ENCODE measurements at regions not wholly inside any gene's neighbourhood (a gene's known extent, or its start where the extent isn't known, plus 50 kb on each side); places are given as distances from the start of the nearest gene placed in this dataset.

GRCh38 chr15:24617646-24618045 is 57.9 kb upstream of the NPAP1 start:
- H3K9me3 ChIP-seq: no peaks in the 10 kb centered on the region
- H3K4me1 ChIP-seq: no peaks in the 10 kb centered on the region
- FAIRE-seq (no peak), ATAC-seq (no peak), DNase-seq (no peak)
- 0 to 55% methylated on average over 1 of the region's 1 CpG for WGBS, 2 donors
- no peak overlapping the region for H3K27ac ChIP-seq
- no peaks in the 10 kb centered on the region for H3K27me3 ChIP-seq
- TF ChIP-seq, protein P1, sequence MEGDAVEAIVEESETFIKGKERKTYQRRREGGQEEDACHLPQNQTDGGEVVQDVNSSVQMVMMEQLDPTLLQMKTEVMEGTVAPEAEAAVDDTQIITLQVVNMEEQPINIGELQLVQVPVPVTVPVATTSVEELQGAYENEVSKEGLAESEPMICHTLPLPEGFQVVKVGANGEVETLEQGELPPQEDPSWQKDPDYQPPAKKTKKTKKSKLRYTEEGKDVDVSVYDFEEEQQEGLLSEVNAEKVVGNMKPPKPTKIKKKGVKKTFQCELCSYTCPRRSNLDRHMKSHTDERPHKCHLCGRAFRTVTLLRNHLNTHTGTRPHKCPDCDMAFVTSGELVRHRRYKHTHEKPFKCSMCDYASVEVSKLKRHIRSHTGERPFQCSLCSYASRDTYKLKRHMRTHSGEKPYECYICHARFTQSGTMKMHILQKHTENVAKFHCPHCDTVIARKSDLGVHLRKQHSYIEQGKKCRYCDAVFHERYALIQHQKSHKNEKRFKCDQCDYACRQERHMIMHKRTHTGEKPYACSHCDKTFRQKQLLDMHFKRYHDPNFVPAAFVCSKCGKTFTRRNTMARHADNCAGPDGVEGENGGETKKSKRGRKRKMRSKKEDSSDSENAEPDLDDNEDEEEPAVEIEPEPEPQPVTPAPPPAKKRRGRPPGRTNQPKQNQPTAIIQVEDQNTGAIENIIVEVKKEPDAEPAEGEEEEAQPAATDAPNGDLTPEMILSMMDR (IDR thresholded peaks at IDR 0.05): no peak
- H3K4me3 ChIP-seq: no peak overlapping the region
- intact Hi-C loops (cut with DNase I): no loop called here
- no peaks in the 10 kb centered on the region for H3K36me3 ChIP-seq

DNA sequence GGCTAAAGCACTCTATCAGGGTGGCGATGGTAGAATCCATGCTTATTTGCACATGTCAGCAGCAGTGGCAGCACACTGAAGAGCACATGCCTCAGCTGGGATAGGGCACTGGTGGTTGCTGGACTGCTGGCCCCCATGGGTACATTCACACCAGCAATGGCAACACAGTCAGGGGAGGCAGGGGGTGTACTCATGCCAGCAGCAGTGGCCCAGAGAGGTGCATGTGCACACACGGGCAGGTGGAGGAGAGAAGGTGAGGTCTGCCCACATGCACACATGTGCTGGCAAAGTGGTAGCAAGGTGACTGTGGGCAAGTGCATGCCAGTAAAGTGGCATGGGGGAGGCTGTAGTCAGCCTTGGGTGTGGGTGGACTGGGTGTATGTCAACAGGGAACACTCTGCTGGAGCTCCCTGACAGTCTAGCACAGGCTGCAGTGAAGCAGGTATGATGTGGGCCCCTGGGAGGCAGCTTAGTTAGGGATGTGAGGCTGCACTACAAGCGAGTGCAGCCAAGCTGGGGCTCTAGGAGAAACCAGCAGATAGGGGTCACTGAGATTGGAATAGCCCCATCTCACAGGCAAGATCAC is 53.9 kb upstream of the NPAP1 start:
- H3K4me3 ChIP-seq: no peak overlapping the region
- ATAC-seq (no peak), DNase-seq (no peak), FAIRE-seq (no peak)
- intact Hi-C loops (cut with DNase I): no loop called here
- 71 to 72% methylated on average over 3 of the region's 3 CpGs for WGBS, 2 donors
- H3K27me3 ChIP-seq: no peaks in the 10 kb centered on the region
- no peaks in the 10 kb centered on the region for H3K9me3 ChIP-seq
- H3K27ac ChIP-seq: no peak overlapping the region
- no peaks in the 10 kb centered on the region for H3K36me3 ChIP-seq
- TF ChIP-seq, protein P1 (IDR thresholded peaks at IDR 0.05): no peak
- no peaks in the 10 kb centered on the region for H3K4me1 ChIP-seq

All from pancreas (tissue), 10 donors.